Ovary (tissue), 3 donors: ENCODE measurements at regions not wholly inside any gene's neighbourhood (a gene's known extent, or its start where the extent isn't known, plus 50 kb on each side); places are given as distances from the start of the nearest gene placed in this dataset.

ENCODE experiments used
- CTCF ChIP-seq, 3 donors: fragments of 450-650 bp in 2 of 3; fragments of 200-600 bp in 1 of 3; IDR thresholded peaks; one replicate each; pipeline versions ENCODE4 v1.5.1 to v1.8.0; 2016 to 2022; ENCODE audit warnings: antibody characterized with exemption in 3 of 3, mild to moderate bottlenecking in 1 of 3
- EP300 ChIP-seq: sonication (generic); formaldehyde crosslinking; IDR thresholded peaks from one replicate; pipeline ENCODE4 v1.6.1; 2017; ENCODE audit warnings: antibody characterized with exemption
- POLR2A ChIP-seq: fragments of 450-650 bp; IDR thresholded peaks from one replicate; pipeline ENCODE4 v1.6.1; 2017; ENCODE audit warnings: antibody characterized with exemption, mild to moderate bottlenecking, moderate library complexity
- donor health status: DM: no; HTN: no; CAD: no.

DNA sequence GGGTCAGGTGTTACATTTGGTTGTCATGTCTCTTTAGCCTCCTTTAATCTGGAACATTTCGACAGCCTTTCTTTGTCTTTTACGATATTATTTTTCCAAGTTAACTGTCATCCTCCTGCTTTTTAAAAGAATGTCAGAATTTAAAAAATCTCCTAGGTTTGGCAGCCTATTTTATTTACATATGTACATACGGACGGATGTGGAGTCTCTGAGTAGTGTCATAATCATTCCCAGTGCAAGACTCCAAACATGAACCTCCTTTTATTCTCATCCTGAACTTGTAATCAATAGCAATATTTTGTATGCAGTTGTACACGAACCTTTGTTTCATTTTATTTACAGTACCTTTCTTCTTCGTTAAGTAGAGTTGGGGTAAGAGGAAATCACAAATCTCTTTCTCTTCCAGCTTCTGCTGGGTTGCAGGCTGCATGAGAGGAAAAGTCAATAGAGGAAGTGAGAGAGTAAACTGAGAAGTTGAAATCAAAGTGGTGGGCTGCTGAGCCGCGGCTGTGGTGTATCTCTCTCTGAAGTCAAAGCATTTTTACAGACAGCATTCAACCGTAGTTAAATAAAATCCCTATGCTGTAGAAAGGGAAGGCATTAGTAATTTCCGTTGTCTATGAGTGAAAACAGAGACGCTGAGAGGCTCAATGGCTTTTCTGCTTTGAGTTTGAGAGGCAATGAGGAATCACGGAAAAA is 53.9 kb upstream of the RPS6KA3 start:
- TF ChIP-seq CTCF (IDR thresholded peaks at IDR 0.05): no peak
- no peak for TF ChIP-seq POLR2A
- TF ChIP-seq EP300: no peak
